ENCODE measurements at regions not wholly inside any gene's neighbourhood (a gene's known extent, or its start where the extent isn't known, plus 50 kb on each side); places are given as distances from the start of the nearest gene placed in this dataset.

DNA sequence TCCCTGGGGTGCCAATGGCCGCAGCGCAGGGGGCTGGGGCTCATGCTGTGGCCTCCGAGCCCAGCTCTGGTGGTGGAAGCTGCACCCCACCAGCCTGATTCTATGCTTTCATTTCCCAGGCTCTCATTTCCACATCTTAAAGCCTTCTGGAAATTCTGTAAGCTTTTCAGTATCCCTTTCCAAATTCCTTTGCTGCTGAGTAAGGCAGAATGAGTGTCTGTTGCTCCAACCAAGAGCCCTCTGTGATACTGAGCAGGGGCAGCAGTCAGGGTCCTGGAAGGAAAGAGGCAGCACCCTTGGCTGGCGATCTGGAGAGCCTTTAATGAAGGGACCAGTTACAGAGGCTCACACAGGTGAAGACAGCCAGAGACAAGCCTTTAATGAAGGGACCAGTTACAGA is 79.5 kb upstream of the FOXF1 start:
- H3K4me3 ChIP-seq, result no peak overlapping the region
- ATAC-seq (no peak), DNase-seq (no peak)
- intact Hi-C loops (cut with DNase I), result no loop called here
- TF ChIP-seq, protein P1, sequence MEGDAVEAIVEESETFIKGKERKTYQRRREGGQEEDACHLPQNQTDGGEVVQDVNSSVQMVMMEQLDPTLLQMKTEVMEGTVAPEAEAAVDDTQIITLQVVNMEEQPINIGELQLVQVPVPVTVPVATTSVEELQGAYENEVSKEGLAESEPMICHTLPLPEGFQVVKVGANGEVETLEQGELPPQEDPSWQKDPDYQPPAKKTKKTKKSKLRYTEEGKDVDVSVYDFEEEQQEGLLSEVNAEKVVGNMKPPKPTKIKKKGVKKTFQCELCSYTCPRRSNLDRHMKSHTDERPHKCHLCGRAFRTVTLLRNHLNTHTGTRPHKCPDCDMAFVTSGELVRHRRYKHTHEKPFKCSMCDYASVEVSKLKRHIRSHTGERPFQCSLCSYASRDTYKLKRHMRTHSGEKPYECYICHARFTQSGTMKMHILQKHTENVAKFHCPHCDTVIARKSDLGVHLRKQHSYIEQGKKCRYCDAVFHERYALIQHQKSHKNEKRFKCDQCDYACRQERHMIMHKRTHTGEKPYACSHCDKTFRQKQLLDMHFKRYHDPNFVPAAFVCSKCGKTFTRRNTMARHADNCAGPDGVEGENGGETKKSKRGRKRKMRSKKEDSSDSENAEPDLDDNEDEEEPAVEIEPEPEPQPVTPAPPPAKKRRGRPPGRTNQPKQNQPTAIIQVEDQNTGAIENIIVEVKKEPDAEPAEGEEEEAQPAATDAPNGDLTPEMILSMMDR (IDR thresholded peaks at IDR 0.05), result no peak
- H3K27ac ChIP-seq, result no peak overlapping the region
- no peaks in the 10 kb centered on the region for H3K36me3 ChIP-seq
- H3K27me3 ChIP-seq, result peaks cover 0 to 13% of the 10 kb centered on the region in 2 donors
- no peaks in the 10 kb centered on the region for H3K4me1 ChIP-seq
- H3K9me3 ChIP-seq, result no peaks in the 10 kb centered on the region

DNA sequence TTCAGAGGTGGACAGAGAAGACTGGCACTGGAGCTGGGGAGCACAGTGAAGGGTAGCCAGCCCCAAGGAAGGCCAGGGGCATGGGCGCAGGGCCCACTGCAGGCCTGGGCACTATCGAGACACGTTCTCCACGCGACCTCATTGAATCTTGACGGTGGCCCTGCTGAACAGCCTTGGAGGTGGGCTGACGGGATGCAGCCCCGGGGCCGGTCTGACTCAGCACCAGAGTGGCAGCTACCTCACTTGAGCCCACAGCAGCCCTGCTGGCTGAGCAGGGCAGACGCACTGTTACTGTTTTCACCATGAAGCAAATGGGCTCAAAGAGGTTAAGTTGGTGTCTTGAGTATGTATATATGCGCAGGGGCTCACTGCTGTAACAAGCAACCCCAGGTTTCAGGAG is 78.8 kb upstream of the FOXF1 start:
- Histone ChIP-seq H3K4me1 (no peaks in the 10 kb centered on the region), H3K4me3 (no peak overlapping the region), H3K27ac (no peak overlapping the region), H3K27me3 (peaks cover 0 to 13% of the 10 kb centered on the region in 2 donors), H3K36me3 (no peaks in the 10 kb centered on the region), H3K9me3 (no peaks in the 10 kb centered on the region)
- intact Hi-C loops (cut with DNase I), result no loop called here
- ATAC-seq, result no peak
- DNase-seq, result peak in 1 of 4 donors; percentile 63
- TF ChIP-seq, protein P1 (IDR thresholded peaks at IDR 0.05), result no peak

- DNase-seq, result peak in 1 of 4 donors; percentile 59
- Histone ChIP-seq H3K9me3 (no peaks in the 10 kb centered on the region), H3K27me3 (peaks cover 0 to 13% of the 10 kb centered on the region in 2 donors), H3K4me1 (no peaks in the 10 kb centered on the region), H3K36me3 (no peaks in the 10 kb centered on the region), H3K4me3 (no peak overlapping the region), H3K27ac (no peak overlapping the region)
- TF ChIP-seq, protein P1 (IDR thresholded peaks at IDR 0.05), result no peak
- no peak for ATAC-seq
- intact Hi-C loops (cut with DNase I), result no loop called here
Observed at GRCh38 chr16:86432048-86432447, 78.3 kb upstream of the FOXF1 start.

GRCh38 chr16:86432691-86433090 is 77.6 kb upstream of the FOXF1 start:
- H3K27ac ChIP-seq, result no peak overlapping the region
- peak in 2 of 4 donors; percentile 37 to 60 for DNase-seq
- H3K4me3 ChIP-seq, result no peak overlapping the region
- H3K27me3 ChIP-seq, result peaks cover 0 to 13% of the 10 kb centered on the region in 2 donors
- H3K36me3 ChIP-seq, result no peaks in the 10 kb centered on the region
- ATAC-seq, result no peak
- no peaks in the 10 kb centered on the region for H3K9me3 ChIP-seq
- intact Hi-C loops (cut with DNase I), result no loop called here
- TF ChIP-seq, protein P1 (IDR thresholded peaks at IDR 0.05), result no peak
- no peaks in the 10 kb centered on the region for H3K4me1 ChIP-seq

- no peak for DNase-seq
- H3K4me1 ChIP-seq, result no peaks in the 10 kb centered on the region
- intact Hi-C loops (cut with DNase I), result no loop called here
- no peaks in the 10 kb centered on the region for H3K9me3 ChIP-seq
- H3K36me3 ChIP-seq, result no peaks in the 10 kb centered on the region
- H3K4me3 ChIP-seq, result no peak overlapping the region
- no peak for ATAC-seq
- TF ChIP-seq, protein P1 (IDR thresholded peaks at IDR 0.05), result no peak
- H3K27me3 ChIP-seq, result peaks cover 0 to 13% of the 10 kb centered on the region in 2 donors
- no peak overlapping the region for H3K27ac ChIP-seq
Observed at GRCh38 chr16:86436466-86437185, 73.7 kb upstream of the FOXF1 start.
